Endothelial cell of umbilical vein (primary cell): ENCODE measurements at regions not wholly inside any gene's neighbourhood (a gene's known extent, or its start where the extent isn't known, plus 50 kb on each side); places are given as distances from the start of the nearest gene placed in this dataset.

Experiments used
- BruUV-seq: library from RNA; stranded (reverse); fragments of 400-500 nt; replicated peaks from 2 replicates; lab custom pipeline; 2021; lab: Mats Ljungman, UMichigan
- CTCF ChIA-PET: fragments of 300-600, 350-600 bp; sonication (Branson Sonifier 250); formaldehyde crosslinking; loops from one replicate; lab custom pipeline; 2021; ENCODE audit warnings: antibody characterized with exemption, inconsistent platforms; lab: Charles Lee
- POLR2A ChIA-PET: fragments of 300-600, 350-600 bp; sonication (Branson Sonifier 250); formaldehyde crosslinking; loops from one replicate; lab custom pipeline; 2021; ENCODE audit warnings: antibody characterized with exemption, inconsistent platforms; lab: Charles Lee
- DNase-seq: peaks from one replicate; pipeline ENCODE4 v3.0.0-alpha.2; 2011; ENCODE audit warnings: low read depth, low spot score
- FAIRE-seq: peaks from 2 replicates; lab custom pipeline; 2011; peaks lifted over from hg19 to GRCh38; lab: Jason Lieb, UNC
- H2AFZ ChIP-seq: 2 replicates; pipeline ENCODE4 v1.6.0; 2012; ENCODE audit warnings: low read depth, low read length, control low read depth, inconsistent platforms
- H3K27ac ChIP-seq: 2 replicates; pipeline ENCODE4 v1.5.1; 2011; ENCODE audit warnings: low read depth, mild to moderate bottlenecking, control low read depth, low read length, moderate library complexity; ENCODE audit not compliant: insufficient read depth
- H3K27me3 ChIP-seq, 2 experiments: 2 replicates each; pipeline versions ENCODE4 v1.6.0 to v1.6.1; 2011; ENCODE audit warnings: low read length in 2 of 2, mixed read lengths in 1 of 2; ENCODE audit not compliant: control insufficient read depth in 2 of 2, insufficient read depth in 2 of 2
- H3K36me3 ChIP-seq, 2 experiments: 2 replicates in 1 of 2; 3 replicates in 1 of 2; pipeline ENCODE4 v1.5.1; 2011; ENCODE audit warnings: low read length in 2 of 2, mild to moderate bottlenecking in 1 of 2, moderate library complexity in 1 of 2; ENCODE audit not compliant: control insufficient read depth in 2 of 2, insufficient read depth in 2 of 2; ENCODE audit errors: extremely low read depth in 1 of 2
- H3K4me1 ChIP-seq: 3 replicates; pipeline ENCODE4 v1.5.1; 2011; ENCODE audit warnings: mild to moderate bottlenecking, low read length; ENCODE audit not compliant: control insufficient read depth, insufficient read depth; ENCODE audit errors: extremely low read depth
- H3K4me2 ChIP-seq: 2 replicates; pipeline ENCODE4 v1.6.1; 2011; ENCODE audit warnings: low read length, control low read depth, mixed read lengths; ENCODE audit not compliant: insufficient read depth
- H3K4me3 ChIP-seq, 3 experiments: fragments of 200-600 bp in 1 of 3; sonication (generic), shearing (Covaris generic) in 1 of 3; replicated peaks in 1 of 3; 2 replicates each; pipeline ENCODE4 v1.5.1; 2011 to 2016; ENCODE audit warnings: control low read depth in 3 of 3, low read length in 3 of 3, mild to moderate bottlenecking in 2 of 3, inconsistent platforms in 1 of 3, low read depth in 1 of 3, moderate library complexity in 1 of 3; ENCODE audit not compliant: insufficient read depth in 1 of 3
- H3K79me2 ChIP-seq: 2 replicates; pipeline ENCODE4 v1.6.0; 2012; ENCODE audit warnings: low read length, inconsistent platforms; ENCODE audit not compliant: control insufficient read depth, insufficient read depth
- H3K9ac ChIP-seq: replicated peaks from 2 replicates; pipeline ENCODE3; 2011; ENCODE audit warnings: low read length, control low read depth; ENCODE audit not compliant: insufficient read depth; ENCODE audit errors: extremely low read depth
- H3K9me1 ChIP-seq: replicated peaks from 3 replicates; pipeline ENCODE4 v1.6.0; 2011; ENCODE audit warnings: mild to moderate bottlenecking, low read length; ENCODE audit not compliant: control insufficient read depth, insufficient read depth; ENCODE audit errors: extremely low read depth
- H3K9me3 ChIP-seq: replicated peaks from 2 replicates; pipeline ENCODE4 v1.5.1; 2012; ENCODE audit warnings: low read length, inconsistent platforms; ENCODE audit not compliant: control insufficient read depth, insufficient read depth
- H4K20me1 ChIP-seq: replicated peaks from 2 replicates; pipeline ENCODE3; 2011; ENCODE audit warnings: mild to moderate bottlenecking, low read length; ENCODE audit not compliant: control insufficient read depth, insufficient read depth; ENCODE audit errors: extremely low read depth
- EZH2 ChIP-seq: IDR thresholded peaks from 2 replicates; pipeline ENCODE4 v1.6.1; 2012; ENCODE audit warnings: borderline replicate concordance, low read depth, mild to moderate bottlenecking, moderate library complexity, low read length, inconsistent platforms; ENCODE audit not compliant: severe bottlenecking
- FOS ChIP-seq: IDR thresholded peaks from 2 replicates; pipeline ENCODE4 v1.6.1; 2011; ENCODE audit warnings: mild to moderate bottlenecking, low read length, moderate library complexity, borderline replicate concordance; ENCODE audit not compliant: insufficient read depth
- GATA2 ChIP-seq: IDR thresholded peaks from 2 replicates; pipeline ENCODE4 v1.7.0; 2011; ENCODE audit warnings: low read depth, mild to moderate bottlenecking, moderate library complexity, mixed read lengths, low read length; ENCODE audit not compliant: insufficient read length, insufficient read depth
- JUN ChIP-seq: IDR thresholded peaks from 2 replicates; pipeline ENCODE4 v1.6.1; 2011; ENCODE audit warnings: borderline replicate concordance, low read depth; ENCODE audit not compliant: insufficient read length, insufficient read depth
- MAX ChIP-seq: IDR thresholded peaks from 2 replicates; pipeline ENCODE4 v1.6.1; 2011; ENCODE audit not compliant: insufficient read depth, insufficient read length
- MYC ChIP-seq: IDR thresholded peaks from one replicate; pipeline ENCODE4 v1.6.1; 2011; ENCODE audit warnings: mild to moderate bottlenecking, low read depth, low read length
- POLR2A ChIP-seq: IDR thresholded peaks from 2 replicates; pipeline ENCODE4 v1.6.1; 2012; ENCODE audit warnings: low read depth, mild to moderate bottlenecking, control low read depth, low read length
- POLR2AphosphoS5 ChIP-seq: IDR thresholded peaks from 2 replicates; pipeline ENCODE4 v1.6.1; 2012; ENCODE audit warnings: low read depth, mild to moderate bottlenecking, control low read depth, low read length, moderate library complexity; ENCODE audit not compliant: insufficient read depth
- dilution Hi-C: fragments of 300-500 bp; cut with MboI; formaldehyde crosslinking; loops from one replicate; pipeline ENCODE4 v1.15.0; 2019; ENCODE audit warnings: low sequenced_read_pairs; ENCODE audit not compliant: extremely low pct_ligation_motif_present
- intact Hi-C: fragments of 100-400 bp; cut with micrococcal nuclease; formaldehyde crosslinking; loops from one replicate; pipeline ENCODE4 v1.10.0; 2022
- TF ChIP-seq, protein P1 (sequence below), 2 donors: IDR thresholded peaks; 1 replicate in 1 of 2; 2 replicates in 1 of 2; pipeline ENCODE4 v1.5.1; 2011; ENCODE audit warnings: low read length in 2 of 2, mild to moderate bottlenecking in 2 of 2, moderate library complexity in 2 of 2, control low read depth in 1 of 2, inconsistent platforms in 1 of 2, low read depth in 1 of 2; ENCODE audit not compliant: insufficient read depth in 1 of 2; ENCODE audit errors: extremely low read depth in 1 of 2

GRCh38 chr14:29360656-29361055 is 567.0 kb downstream of the PRKD1 start:
- H3K27me3 ChIP-seq = no peaks in the 10 kb centered on the region
- no peaks in the 10 kb centered on the region for H3K4me1 ChIP-seq
- BruUV-seq = no TSS peak
- H3K79me2 ChIP-seq = no peaks in the 10 kb centered on the region
- dilution Hi-C loops (no loop called here), intact Hi-C loops (no loop called here)
- TF ChIP-seq GATA2 = no peak
- TF ChIP-seq, protein P1, sequence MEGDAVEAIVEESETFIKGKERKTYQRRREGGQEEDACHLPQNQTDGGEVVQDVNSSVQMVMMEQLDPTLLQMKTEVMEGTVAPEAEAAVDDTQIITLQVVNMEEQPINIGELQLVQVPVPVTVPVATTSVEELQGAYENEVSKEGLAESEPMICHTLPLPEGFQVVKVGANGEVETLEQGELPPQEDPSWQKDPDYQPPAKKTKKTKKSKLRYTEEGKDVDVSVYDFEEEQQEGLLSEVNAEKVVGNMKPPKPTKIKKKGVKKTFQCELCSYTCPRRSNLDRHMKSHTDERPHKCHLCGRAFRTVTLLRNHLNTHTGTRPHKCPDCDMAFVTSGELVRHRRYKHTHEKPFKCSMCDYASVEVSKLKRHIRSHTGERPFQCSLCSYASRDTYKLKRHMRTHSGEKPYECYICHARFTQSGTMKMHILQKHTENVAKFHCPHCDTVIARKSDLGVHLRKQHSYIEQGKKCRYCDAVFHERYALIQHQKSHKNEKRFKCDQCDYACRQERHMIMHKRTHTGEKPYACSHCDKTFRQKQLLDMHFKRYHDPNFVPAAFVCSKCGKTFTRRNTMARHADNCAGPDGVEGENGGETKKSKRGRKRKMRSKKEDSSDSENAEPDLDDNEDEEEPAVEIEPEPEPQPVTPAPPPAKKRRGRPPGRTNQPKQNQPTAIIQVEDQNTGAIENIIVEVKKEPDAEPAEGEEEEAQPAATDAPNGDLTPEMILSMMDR (IDR thresholded peaks at IDR 0.05; ENCODE audit: extremely low read depth in 1 of 2, insufficient read depth in 1 of 2, low read depth in 1 of 2, low read length in 2 of 2) = no peak
- TF ChIP-seq POLR2A = no peak
- no peak for TF ChIP-seq MYC
- no peak for TF ChIP-seq JUN
- no peak for TF ChIP-seq EZH2
- TF ChIP-seq MAX = no peak
- no peak for TF ChIP-seq POLR2AphosphoS5
- TF ChIP-seq FOS = no peak
- no peaks in the 10 kb centered on the region for H3K9me1 ChIP-seq
- no peak overlapping the region for H3K4me3 ChIP-seq
- H3K9me3 ChIP-seq = no peaks in the 10 kb centered on the region
- no peak overlapping the region for H2AFZ ChIP-seq
- DNase-seq = no peak
- H3K4me2 ChIP-seq = no peak overlapping the region
- H4K20me1 ChIP-seq = no peaks in the 10 kb centered on the region
- POLR2A ChIA-PET = no interaction called here
- H3K27ac ChIP-seq = no peak overlapping the region
- no peaks in the 10 kb centered on the region for H3K36me3 ChIP-seq
- no peak for FAIRE-seq
- H3K9ac ChIP-seq = no peak overlapping the region
- CTCF ChIA-PET = interaction anchor here (1.2 kb wide), 1 partner anchor 12 kb away, joined by 3 read pairs; no protein-coding TSS in a partner anchor
